ENCODE measurements at regions not wholly inside any gene's neighbourhood (a gene's known extent, or its start where the extent isn't known, plus 50 kb on each side); places are given as distances from the start of the nearest gene placed in this dataset.

- Histone ChIP-seq H3K36me3 (no peaks in the 10 kb centered on the region), H3K9me3 (no peaks in the 10 kb centered on the region), H3K4me3 (ENCODE audit: low read depth in 1 of 2, low read length in 1 of 2) (no peak overlapping the region), H3K4me1 (ENCODE audit: control insufficient read depth in 1 of 2, insufficient read depth in 1 of 2, low read depth in 1 of 2, low read length in 1 of 2) (no peaks in the 10 kb centered on the region), H3K27ac (no peak overlapping the region), H3K27me3 (no peaks in the 10 kb centered on the region)
- TF ChIP-seq CTCF (IDR thresholded peaks at IDR 0.05), result no peak
Observed at GRCh38 chr13:105097521-105097920, 1437.9 kb downstream of the EFNB2 start.

GRCh38 chr13:105089858-105090643, 1445.4 kb downstream of the EFNB2 start:
- TF ChIP-seq CTCF (IDR thresholded peaks at IDR 0.05), result no peak
- Histone ChIP-seq H3K36me3 (no peaks in the 10 kb centered on the region), H3K4me1 (ENCODE audit: control insufficient read depth in 1 of 2, insufficient read depth in 1 of 2, low read depth in 1 of 2, low read length in 1 of 2) (no peaks in the 10 kb centered on the region), H3K4me3 (ENCODE audit: low read depth in 1 of 2, low read length in 1 of 2) (no peak overlapping the region), H3K9me3 (no peaks in the 10 kb centered on the region), H3K27me3 (no peaks in the 10 kb centered on the region), H3K27ac (no peak overlapping the region)

GRCh38 chr13:105087945-105088344, 1447.5 kb downstream of the EFNB2 start:
- Histone ChIP-seq H3K9me3 (no peaks in the 10 kb centered on the region), H3K4me3 (ENCODE audit: low read depth in 1 of 2, low read length in 1 of 2) (no peak overlapping the region), H3K36me3 (no peaks in the 10 kb centered on the region), H3K27ac (no peak overlapping the region), H3K4me1 (ENCODE audit: control insufficient read depth in 1 of 2, insufficient read depth in 1 of 2, low read depth in 1 of 2, low read length in 1 of 2) (no peaks in the 10 kb centered on the region), H3K27me3 (no peaks in the 10 kb centered on the region)
- no peak for TF ChIP-seq CTCF (IDR thresholded peaks at IDR 0.05)

- H3K27me3 ChIP-seq, result no peaks in the 10 kb centered on the region
- H3K9me3 ChIP-seq, result no peaks in the 10 kb centered on the region
- H3K4me3 ChIP-seq (ENCODE audit: low read depth in 1 of 2, low read length in 1 of 2), result no peak overlapping the region
- no peaks in the 10 kb centered on the region for H3K36me3 ChIP-seq
- no peak overlapping the region for H3K27ac ChIP-seq
- no peak for TF ChIP-seq CTCF (IDR thresholded peaks at IDR 0.05)
- no peaks in the 10 kb centered on the region for H3K4me1 ChIP-seq (ENCODE audit: control insufficient read depth in 1 of 2, insufficient read depth in 1 of 2, low read depth in 1 of 2, low read length in 1 of 2)
Observed at GRCh38 chr13:105084931-105085330, 1450.5 kb downstream of the EFNB2 start.

- no peaks in the 10 kb centered on the region for H3K27me3 ChIP-seq
- H3K4me3 ChIP-seq (ENCODE audit: low read depth in 1 of 2, low read length in 1 of 2), result no peak overlapping the region
- H3K36me3 ChIP-seq, result no peaks in the 10 kb centered on the region
- no peaks in the 10 kb centered on the region for H3K4me1 ChIP-seq (ENCODE audit: control insufficient read depth in 1 of 2, insufficient read depth in 1 of 2, low read depth in 1 of 2, low read length in 1 of 2)
- TF ChIP-seq CTCF (IDR thresholded peaks at IDR 0.05), result no peak
- no peak overlapping the region for H3K27ac ChIP-seq
- H3K9me3 ChIP-seq, result no peaks in the 10 kb centered on the region
Observed at GRCh38 chr13:105083992-105084391, 1451.5 kb downstream of the EFNB2 start.

Measured in neutrophil (primary cell).